ENCODE measurements at regions not wholly inside any gene's neighbourhood (a gene's known extent, or its start where the extent isn't known, plus 50 kb on each side); places are given as distances from the start of the nearest gene placed in this dataset.

DNA sequence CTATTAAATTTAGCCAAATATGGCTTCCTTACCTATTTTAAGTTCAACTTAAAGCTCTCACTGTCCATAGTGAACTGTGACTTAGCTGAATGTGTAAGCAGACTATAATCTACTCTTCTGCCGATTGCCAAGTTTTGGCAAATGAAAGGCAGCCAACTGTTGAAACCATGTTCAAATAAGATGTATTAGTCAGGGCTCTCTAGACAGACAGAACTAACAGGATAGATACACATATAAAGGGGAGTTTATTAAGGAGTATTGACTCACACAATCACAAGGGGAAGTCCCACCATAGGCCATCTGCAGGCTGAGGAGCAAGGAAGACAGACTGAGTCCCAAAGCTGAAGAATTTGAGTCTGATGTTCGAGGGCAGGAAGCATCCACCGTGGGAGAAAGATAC lies 837.7 kb upstream of the AUTS2 start:
- WGBS, result 81% methylated on average over 3 of the region's 3 CpGs
- H3K27me3 ChIP-seq, result no peaks in the 10 kb centered on the region
- no peaks in the 10 kb centered on the region for H3K36me3 ChIP-seq
- H3K9me3 ChIP-seq, result peaks cover 0 to 17% (median 11%) of the 10 kb centered on the region in 4 donors
- DNase-seq (ENCODE audit: extremely low spot score), result no peak
- no peaks in the 10 kb centered on the region for H3K4me1 ChIP-seq
- TF ChIP-seq EP300 (IDR thresholded peaks at IDR 0.05), result no peak
- TF ChIP-seq POLR2AphosphoS5 (IDR thresholded peaks at IDR 0.05), result no peak
- no peak for TF ChIP-seq CTCF (IDR thresholded peaks at IDR 0.05)
- TF ChIP-seq POLR2A (IDR thresholded peaks at IDR 0.05; ENCODE audit: low read depth), result no peak
- no peak overlapping the region for H3K27ac ChIP-seq (replicated peaks in 1 of 4)
- intact Hi-C loops (cut with DNase I), result no loop called here
- no peak overlapping the region for H3K4me3 ChIP-seq

- Histone ChIP-seq H3K4me3 (no peak overlapping the region), H3K9me3 (peaks cover 0 to 11% (median 8%) of the 10 kb centered on the region in 4 donors), H3K4me1 (peaks cover 5 to 8% (median 5%) of the 10 kb centered on the region in 4 donors), H3K27me3 (no peaks in the 10 kb centered on the region), H3K27ac (replicated peaks in 1 of 4) (no peak overlapping the region), H3K36me3 (no peaks in the 10 kb centered on the region)
- WGBS, result 69% methylated on average over 4 of the region's 4 CpGs
- TF ChIP-seq CTCF (IDR thresholded peaks at IDR 0.05) (no peak), POLR2A (IDR thresholded peaks at IDR 0.05; ENCODE audit: low read depth) (no peak), POLR2AphosphoS5 (IDR thresholded peaks at IDR 0.05) (no peak), EP300 (IDR thresholded peaks at IDR 0.05) (no peak)
- no peak for DNase-seq (ENCODE audit: extremely low spot score)
- intact Hi-C loops (cut with DNase I), result no loop called here
Observed at GRCh38 chr7:68767462-68767861, 830.8 kb upstream of the AUTS2 start.

- no peak overlapping the region for H3K27ac ChIP-seq (replicated peaks in 1 of 4)
- no peaks in the 10 kb centered on the region for H3K36me3 ChIP-seq
- peaks cover 5 to 8% (median 5%) of the 10 kb centered on the region in 4 donors for H3K4me1 ChIP-seq
- TF ChIP-seq CTCF (IDR thresholded peaks at IDR 0.05) (no peak), POLR2A (IDR thresholded peaks at IDR 0.05; ENCODE audit: low read depth) (no peak), POLR2AphosphoS5 (IDR thresholded peaks at IDR 0.05) (no peak), EP300 (IDR thresholded peaks at IDR 0.05) (no peak)
- no peaks in the 10 kb centered on the region for H3K9me3 ChIP-seq
- intact Hi-C loops (cut with DNase I), result no loop called here
- no peak overlapping the region for H3K4me3 ChIP-seq
- DNase-seq (ENCODE audit: extremely low spot score), result no peak
- 52% methylated on average over 6 of the region's 6 CpGs for WGBS
- H3K27me3 ChIP-seq, result no peaks in the 10 kb centered on the region
Observed at GRCh38 chr7:68770649-68771048, 827.6 kb upstream of the AUTS2 start.

GRCh38 chr7:68776326-68776725 lies 821.9 kb upstream of the AUTS2 start:
- Histone ChIP-seq H3K4me3 (no peak overlapping the region), H3K27me3 (no peaks in the 10 kb centered on the region), H3K27ac (replicated peaks in 1 of 4) (no peak overlapping the region), H3K4me1 (no peaks in the 10 kb centered on the region), H3K9me3 (no peaks in the 10 kb centered on the region), H3K36me3 (no peaks in the 10 kb centered on the region)
- no peak for DNase-seq (ENCODE audit: extremely low spot score)
- intact Hi-C loops (cut with DNase I), result no loop called here
- WGBS, result 62% methylated on average over 3 of the region's 3 CpGs
- TF ChIP-seq EP300 (IDR thresholded peaks at IDR 0.05) (no peak), CTCF (IDR thresholded peaks at IDR 0.05) (no peak), POLR2AphosphoS5 (IDR thresholded peaks at IDR 0.05) (no peak), POLR2A (IDR thresholded peaks at IDR 0.05; ENCODE audit: low read depth) (no peak)

- H3K9me3 ChIP-seq, result no peaks in the 10 kb centered on the region
- no peak overlapping the region for H3K27ac ChIP-seq (replicated peaks in 1 of 4)
- no peaks in the 10 kb centered on the region for H3K27me3 ChIP-seq
- H3K36me3 ChIP-seq, result no peaks in the 10 kb centered on the region
- TF ChIP-seq POLR2AphosphoS5 (IDR thresholded peaks at IDR 0.05) (no peak), CTCF (IDR thresholded peaks at IDR 0.05) (no peak), POLR2A (IDR thresholded peaks at IDR 0.05; ENCODE audit: low read depth) (no peak), EP300 (IDR thresholded peaks at IDR 0.05) (no peak)
- DNase-seq (ENCODE audit: extremely low spot score), result no peak
- no peaks in the 10 kb centered on the region for H3K4me1 ChIP-seq
- intact Hi-C loops (cut with DNase I), result no loop called here
- no peak overlapping the region for H3K4me3 ChIP-seq
- WGBS, result 86% methylated on average over 3 of the region's 3 CpGs
Observed at GRCh38 chr7:68783684-68784083, 814.6 kb upstream of the AUTS2 start.

All from esophagus muscularis mucosa (tissue), 4 donors.